Activated CD4-positive, alpha-beta T cell treated with anti-CD3 and anti-CD28 coated beads, Interleukin-2, amount 10 ng/mL, durations not matched to agents 7 days and 5 days (primary cell): ENCODE measurements at regions not wholly inside any gene's neighbourhood (a gene's known extent, or its start where the extent isn't known, plus 50 kb on each side); places are given as distances from the start of the nearest gene placed in this dataset.

Experiments
- CTCF ChIA-PET: fragments of 350-600 bp; sonication (Branson Sonifier 250); formaldehyde crosslinking; loops from one replicate; lab custom pipeline; 2021; ENCODE audit warnings: antibody characterized with exemption; lab: Charles Lee
- POLR2A ChIA-PET: fragments of 350-600 bp; sonication (Branson Sonifier 250); formaldehyde crosslinking; loops from one replicate; lab custom pipeline; 2021; ENCODE audit warnings: antibody characterized with exemption; lab: Charles Lee
- DNase-seq: peaks from one replicate; pipeline ENCODE4 v3.0.0-alpha.2; 2020
- H3K27ac Mint-ChIP-seq: one replicate; pipeline ENCODE4 v1.8.0; 2021; ENCODE audit warnings: mild to moderate bottlenecking, moderate library complexity, mixed read lengths
- H3K27me3 Mint-ChIP-seq: one replicate; pipeline ENCODE4 v1.8.0; 2021; ENCODE audit warnings: mixed read lengths
- H3K36me3 Mint-ChIP-seq: one replicate; pipeline ENCODE4 v1.8.0; 2021; ENCODE audit warnings: low read depth, mixed read lengths
- H3K4me1 Mint-ChIP-seq: one replicate; pipeline ENCODE4 v1.8.0; 2021; ENCODE audit warnings: mixed read lengths
- H3K4me3 Mint-ChIP-seq: one replicate; pipeline ENCODE4 v1.8.0; 2021; ENCODE audit warnings: mild to moderate bottlenecking, moderate library complexity, mixed read lengths
- H3K9me3 Mint-ChIP-seq: one replicate; pipeline ENCODE4 v1.8.0; 2021; ENCODE audit warnings: mixed read lengths

- H3K27ac Mint-ChIP-seq: no peak overlapping the region
- H3K4me3 Mint-ChIP-seq: no peak overlapping the region
- peaks cover 4% of the 10 kb centered on the region for H3K9me3 Mint-ChIP-seq
- CTCF ChIA-PET: interaction anchor here (1.3 kb wide), 1 partner anchor 17 kb away, joined by 3 read pairs; no protein-coding TSS in a partner anchor
- no peaks in the 10 kb centered on the region for H3K36me3 Mint-ChIP-seq
- peaks cover 2% of the 10 kb centered on the region for H3K27me3 Mint-ChIP-seq
- DNase-seq: no peak
- POLR2A ChIA-PET: no interaction called here
- H3K4me1 Mint-ChIP-seq: peaks cover 2% of the 10 kb centered on the region
Measured at GRCh38 chr4:26218677-26219605, 101.9 kb upstream of the RBPJ start.

GRCh38 chr4:26220696-26221095 is 100.1 kb upstream of the RBPJ start:
- Mint-ChIP-seq H3K27ac (no peak overlapping the region), H3K4me1 (no peaks in the 10 kb centered on the region), H3K9me3 (peaks cover 3% of the 10 kb centered on the region), H3K4me3 (no peak overlapping the region), H3K36me3 (no peaks in the 10 kb centered on the region), H3K27me3 (peaks cover 6% of the 10 kb centered on the region)
- no peak for DNase-seq
- CTCF ChIA-PET: interaction anchor here (0.8 kb wide), 1 partner anchor 10 kb away, joined by 3 read pairs; no protein-coding TSS in a partner anchor
- POLR2A ChIA-PET: no interaction called here

- DNase-seq: no peak
- Mint-ChIP-seq H3K4me1 (no peaks in the 10 kb centered on the region), H3K36me3 (no peaks in the 10 kb centered on the region), H3K9me3 (peaks cover 3% of the 10 kb centered on the region), H3K4me3 (no peak overlapping the region), H3K27me3 (peaks cover 6% of the 10 kb centered on the region), H3K27ac (no peak overlapping the region)
- POLR2A ChIA-PET: no interaction called here
- CTCF ChIA-PET: interaction anchor here (1.9 kb wide), 1 partner anchor 13 kb away, joined by 5 read pairs; no protein-coding TSS in a partner anchor
Measured at GRCh38 chr4:26223155-26223554, 97.7 kb upstream of the RBPJ start.

GRCh38 chr4:26226629-26227376 is 94.0 kb upstream of the RBPJ start:
- no peaks in the 10 kb centered on the region for H3K4me1 Mint-ChIP-seq
- no peak for DNase-seq
- CTCF ChIA-PET: interaction anchor here (0.6 kb wide), 2 partner anchors 18 to 792 kb away, joined by 3 to 5 read pairs; no protein-coding TSS in a partner anchor
- no peaks in the 10 kb centered on the region for H3K36me3 Mint-ChIP-seq
- POLR2A ChIA-PET: no interaction called here
- peaks cover 2% of the 10 kb centered on the region for H3K9me3 Mint-ChIP-seq
- peaks cover 9% of the 10 kb centered on the region for H3K27me3 Mint-ChIP-seq
- no peak overlapping the region for H3K27ac Mint-ChIP-seq
- H3K4me3 Mint-ChIP-seq: no peak overlapping the region

GRCh38 chr4:26227601-26228229 is 93.1 kb upstream of the RBPJ start:
- peaks cover 9% of the 10 kb centered on the region for H3K27me3 Mint-ChIP-seq
- ChIA-PET POLR2A (no interaction called here), CTCF (no interaction called here)
- no peaks in the 10 kb centered on the region for H3K4me1 Mint-ChIP-seq
- no peak overlapping the region for H3K27ac Mint-ChIP-seq
- H3K9me3 Mint-ChIP-seq: peaks cover 2% of the 10 kb centered on the region
- DNase-seq: no peak
- no peaks in the 10 kb centered on the region for H3K36me3 Mint-ChIP-seq
- no peak overlapping the region for H3K4me3 Mint-ChIP-seq

GRCh38 chr4:26228883-26229282 is 91.9 kb upstream of the RBPJ start:
- no peak for DNase-seq
- Mint-ChIP-seq H3K27ac (no peak overlapping the region), H3K36me3 (no peaks in the 10 kb centered on the region), H3K4me3 (no peak overlapping the region), H3K4me1 (peaks cover 7% of the 10 kb centered on the region), H3K9me3 (peaks cover 2% of the 10 kb centered on the region), H3K27me3 (peaks cover 11% of the 10 kb centered on the region)
- ChIA-PET CTCF (interaction anchor here (0.7 to 1.2 kb wide), 2 partner anchors 16 to 26 kb away, joined by 3 read pairs; no protein-coding TSS in a partner anchor), POLR2A (no interaction called here)

- CTCF ChIA-PET: interaction anchor here (0.6 to 1.4 kb wide), 2 partner anchors 9 to 356 kb away, joined by 3 to 4 read pairs; no protein-coding TSS in a partner anchor
- POLR2A ChIA-PET: no interaction called here
- H3K4me1 Mint-ChIP-seq: peaks cover 12% of the 10 kb centered on the region
Measured at GRCh38 chr4:26229974-26230373, 90.8 kb upstream of the RBPJ start.

GRCh38 chr4:26233350-26233749 is 87.5 kb upstream of the RBPJ start:
- POLR2A ChIA-PET: no interaction called here
- H3K4me1 Mint-ChIP-seq: peaks cover 12% of the 10 kb centered on the region
- no peak overlapping the region for H3K4me3 Mint-ChIP-seq
- H3K9me3 Mint-ChIP-seq: peaks cover 6% of the 10 kb centered on the region
- no peaks in the 10 kb centered on the region for H3K36me3 Mint-ChIP-seq
- no peak overlapping the region for H3K27ac Mint-ChIP-seq
- no peak for DNase-seq
- CTCF ChIA-PET: interaction anchor here (0.6 to 1.0 kb wide), 2 partner anchors 23 to 45 kb away, joined by 3 to 4 read pairs; no protein-coding TSS in a partner anchor
- H3K27me3 Mint-ChIP-seq: peaks cover 5% of the 10 kb centered on the region

More at GRCh38 chr4:26229974-26230373, 90.8 kb upstream of the RBPJ start:
- Mint-ChIP-seq H3K36me3 (no peaks in the 10 kb centered on the region), H3K4me3 (no peak overlapping the region), H3K27ac (no peak overlapping the region), H3K27me3 (peaks cover 9% of the 10 kb centered on the region), H3K9me3 (peaks cover 2% of the 10 kb centered on the region)
- DNase-seq: no peak

- no peak for DNase-seq
- no peak overlapping the region for H3K4me3 Mint-ChIP-seq
- H3K27ac Mint-ChIP-seq: no peak overlapping the region
- peaks cover 4% of the 10 kb centered on the region for H3K27me3 Mint-ChIP-seq
- no peaks in the 10 kb centered on the region for H3K36me3 Mint-ChIP-seq
- peaks cover 6% of the 10 kb centered on the region for H3K9me3 Mint-ChIP-seq
- peaks cover 12% of the 10 kb centered on the region for H3K4me1 Mint-ChIP-seq
- POLR2A ChIA-PET: no interaction called here
- CTCF ChIA-PET: interaction anchor here (0.9 to 1.6 kb wide), 6 partner anchors 10 to 95 kb away, joined by 3 to 5 read pairs (median 4); no protein-coding TSS in a partner anchor
Measured at GRCh38 chr4:26235500-26235899, 85.3 kb upstream of the RBPJ start.

GRCh38 chr4:26237916-26238315 is 82.9 kb upstream of the RBPJ start:
- Mint-ChIP-seq H3K9me3 (peaks cover 6% of the 10 kb centered on the region), H3K4me3 (no peak overlapping the region), H3K36me3 (peaks cover 3% of the 10 kb centered on the region), H3K27me3 (peaks cover under 1% of the 10 kb centered on the region), H3K27ac (no peak overlapping the region), H3K4me1 (peaks cover 12% of the 10 kb centered on the region)
- ChIA-PET POLR2A (no interaction called here), CTCF (interaction anchor here (1.0 kb wide), 1 partner anchor 36 kb away, joined by 3 read pairs; no protein-coding TSS in a partner anchor)
- no peak for DNase-seq

- Mint-ChIP-seq H3K4me3 (no peak overlapping the region), H3K36me3 (peaks cover 3% of the 10 kb centered on the region), H3K9me3 (peaks cover 6% of the 10 kb centered on the region), H3K27me3 (no peaks in the 10 kb centered on the region), H3K27ac (no peak overlapping the region), H3K4me1 (peaks cover 10% of the 10 kb centered on the region)
- CTCF ChIA-PET: interaction anchor here (1.0 to 1.1 kb wide), 2 partner anchors 22 to 36 kb away, joined by 3 read pairs; no protein-coding TSS in a partner anchor
- POLR2A ChIA-PET: no interaction called here
- DNase-seq: no peak
Measured at GRCh38 chr4:26238426-26238777, 82.4 kb upstream of the RBPJ start.
